Stimulated activated CD4-positive, alpha-beta T cell treated with anti-CD3 and anti-CD28 coated beads, Interleukin-2, amount 100 ng/mL, for 48 hours (primary cell): ENCODE measurements at regions not wholly inside any gene's neighbourhood (a gene's known extent, or its start where the extent isn't known, plus 50 kb on each side); places are given as distances from the start of the nearest gene placed in this dataset.
"Not testable (repeated sequence)": the region's sequence is repeated elsewhere in the genome, so short reads cannot be mapped to it uniquely, and the experiment has no call there.

Experiments
- DNase-seq, 2 donors: peaks; one replicate each; pipeline ENCODE4 v3.0.0-alpha.2; 2020

- DNase-seq, result no peak
Observed at GRCh38 chr5:88666761-88667495, 216.1 kb downstream of the MEF2C start.

- no peak for DNase-seq
Observed at GRCh38 chr5:88665750-88666215, 217.2 kb downstream of the MEF2C start.

- no peak for DNase-seq
Observed at GRCh38 chr5:88664645-88665044, 218.3 kb downstream of the MEF2C start.

GRCh38 chr5:88663793-88664216 is 219.2 kb downstream of the MEF2C start:
- DNase-seq, result no peak

GRCh38 chr5:88662846-88663245 is 220.1 kb downstream of the MEF2C start:
- DNase-seq, result no peak

GRCh38 chr5:88661806-88662207 is 221.2 kb downstream of the MEF2C start:
- no peak for DNase-seq

- DNase-seq, result no peak
Observed at GRCh38 chr5:88660947-88661805, 221.8 kb downstream of the MEF2C start.

- DNase-seq, result no peak
Observed at GRCh38 chr5:88660264-88660946, 222.6 kb downstream of the MEF2C start.

- DNase-seq, result no peak
Observed at GRCh38 chr5:88659529-88660263, 223.3 kb downstream of the MEF2C start.

- DNase-seq, result no peak
Observed at GRCh38 chr5:88658886-88659285, 224.1 kb downstream of the MEF2C start.

GRCh38 chr5:88657906-88658775 is 224.8 kb downstream of the MEF2C start:
- no peak for DNase-seq

GRCh38 chr5:88657136-88657535 is 225.8 kb downstream of the MEF2C start:
- no peak for DNase-seq

GRCh38 chr5:88656221-88656950 is 226.6 kb downstream of the MEF2C start:
- no peak for DNase-seq

GRCh38 chr5:88653471-88653870 is 229.5 kb downstream of the MEF2C start:
- no peak for DNase-seq

GRCh38 chr5:88647901-88648300 is 235.1 kb downstream of the MEF2C start:
- DNase-seq, result no peak

GRCh38 chr5:88646866-88647265 is 236.1 kb downstream of the MEF2C start:
- no peak for DNase-seq

- no peak for DNase-seq
Observed at GRCh38 chr5:88644676-88645075, 238.3 kb downstream of the MEF2C start.

GRCh38 chr5:88643315-88643714 is 239.7 kb downstream of the MEF2C start:
- no peak for DNase-seq

GRCh38 chr5:88634014-88634413 is 249.0 kb downstream of the MEF2C start:
- DNase-seq, result no peak

- DNase-seq, result not testable (repeated sequence)
Observed at GRCh38 chr5:88622890-88623289, 260.1 kb downstream of the MEF2C start.

- not testable (repeated sequence) for DNase-seq
Observed at GRCh38 chr5:88615767-88616166, 267.2 kb downstream of the MEF2C start.
